22Rv1 (cell line): ENCODE measurements at regions not wholly inside any gene's neighbourhood (a gene's known extent, or its start where the extent isn't known, plus 50 kb on each side); places are given as distances from the start of the nearest gene placed in this dataset.

Experiments
- CTCF ChIP-seq: fragments of 450-650 bp; IDR thresholded peaks from 2 replicates; pipeline ENCODE4 v1.5.1; 2017; ENCODE audit warnings: mild to moderate bottlenecking
- ZFX ChIP-seq: fragments of 450-650 bp; IDR thresholded peaks from 2 replicates; pipeline ENCODE4 v1.6.1; 2017; ENCODE audit warnings: antibody characterized with exemption, borderline replicate concordance

GRCh38 chr1:229220163-229220846 lies 50.6 kb upstream of the RAB4A start:
- TF ChIP-seq CTCF: no peak
- TF ChIP-seq ZFX: no peak
